ENCODE measurements at regions not wholly inside any gene's neighbourhood (a gene's known extent, or its start where the extent isn't known, plus 50 kb on each side); places are given as distances from the start of the nearest gene placed in this dataset.
A peak's percentile ranks its signal among the peaks of the same experiment; 100 is the strongest.

- DNase-seq (ENCODE audit: low read depth), result no peak
- no peak for TF ChIP-seq CTCF (conservative IDR thresholded peaks at IDR 0.05; ENCODE audit: low read length)
- no peak overlapping the region for H3K4me3 ChIP-seq (ENCODE audit: low read length)
Observed at GRCh38 chr4:55753856-55754255, 65.7 kb upstream of the EXOC1L start.

GRCh38 chr4:55754754-55755350, 64.7 kb upstream of the EXOC1L start:
- H3K4me3 ChIP-seq (ENCODE audit: low read length), result no peak overlapping the region
- no peak for TF ChIP-seq CTCF (conservative IDR thresholded peaks at IDR 0.05; ENCODE audit: low read length)
- DNase-seq (ENCODE audit: low read depth), result peak; percentile 40

GRCh38 chr4:55756208-55756607, 63.4 kb upstream of the EXOC1L start:
- TF ChIP-seq CTCF (conservative IDR thresholded peaks at IDR 0.05; ENCODE audit: low read length), result no peak
- DNase-seq (ENCODE audit: low read depth), result no peak

GRCh38 chr4:55757356-55757952, 62.1 kb upstream of the EXOC1L start:
- no peak for TF ChIP-seq CTCF (conservative IDR thresholded peaks at IDR 0.05; ENCODE audit: low read length)
- no peak overlapping the region for H3K4me3 ChIP-seq (ENCODE audit: low read length)

More at GRCh38 chr4:55756208-55756607, 63.4 kb upstream of the EXOC1L start:
- no peak overlapping the region for H3K4me3 ChIP-seq (ENCODE audit: low read length)

GRCh38 chr4:55758066-55758465, 61.5 kb upstream of the EXOC1L start:
- TF ChIP-seq CTCF (conservative IDR thresholded peaks at IDR 0.05; ENCODE audit: low read length), result no peak
- DNase-seq (ENCODE audit: low read depth), result peak; percentile 18
- H3K4me3 ChIP-seq (ENCODE audit: low read length), result no peak overlapping the region

More at GRCh38 chr4:55757356-55757952, 62.1 kb upstream of the EXOC1L start:
- DNase-seq (ENCODE audit: low read depth), result no peak

- peak; percentile 15 for DNase-seq (ENCODE audit: low read depth)
- H3K4me3 ChIP-seq (ENCODE audit: low read length), result no peak overlapping the region
- no peak for TF ChIP-seq CTCF (conservative IDR thresholded peaks at IDR 0.05; ENCODE audit: low read length)
Observed at GRCh38 chr4:55758570-55758969, 61.0 kb upstream of the EXOC1L start.

- no peak for TF ChIP-seq CTCF (conservative IDR thresholded peaks at IDR 0.05; ENCODE audit: low read length)
- no peak for DNase-seq (ENCODE audit: low read depth)
- no peak overlapping the region for H3K4me3 ChIP-seq (ENCODE audit: low read length)
Observed at GRCh38 chr4:55762819-55763218, 56.8 kb upstream of the EXOC1L start.

All from AG10803 (cell line).